ENCODE measurements at regions not wholly inside any gene's neighbourhood (a gene's known extent, or its start where the extent isn't known, plus 50 kb on each side); places are given as distances from the start of the nearest gene placed in this dataset.

- TF ChIP-seq CTCF (IDR thresholded peaks at IDR 0.05 in 8 of 11, conservative IDR thresholded peaks at IDR 0.05 in 3 of 11) (no peak), POLR2A (IDR thresholded peaks at IDR 0.05) (no peak), POLR2AphosphoS5 (IDR thresholded peaks at IDR 0.05) (no peak)
These were observed 119.6 kb upstream of the TAF11L2 start for GRCh38 chr5:17378346-17378997.
